Esophagus muscularis mucosa (tissue), 4 donors: ENCODE measurements at regions not wholly inside any gene's neighbourhood (a gene's known extent, or its start where the extent isn't known, plus 50 kb on each side); places are given as distances from the start of the nearest gene placed in this dataset.

Source experiments
- DNase-seq: peaks from one replicate; pipeline ENCODE4 v3.0.0-alpha.2; 2017; ENCODE audit errors: extremely low spot score
- H3K27ac ChIP-seq, 4 donors: fragments of 200-600 bp; sonication (generic); replicated peaks in 1 of 4; 1 replicate in 3 of 4; 2 replicates in 1 of 4; pipeline ENCODE4 v1.5.1; 2016 to 2019; ENCODE audit warnings: mild to moderate bottlenecking in 1 of 4
- H3K27me3 ChIP-seq, 4 donors: fragments of 200-600 bp; sonication (generic); one replicate each; pipeline versions ENCODE4 v1.5.1 to v1.6.0; 2016 to 2019
- H3K36me3 ChIP-seq, 4 donors: fragments of 200-600 bp; sonication (generic); one replicate each; pipeline ENCODE4 v1.5.1; 2016 to 2019
- H3K4me1 ChIP-seq, 4 donors: fragments of 200-600 bp; sonication (generic); one replicate each; pipeline ENCODE4 v1.5.1; 2016 to 2019
- H3K4me3 ChIP-seq, 4 donors: fragments of 200-600 bp; sonication (generic); 1 replicate in 2 of 4; 2 replicates in 2 of 4; pipeline ENCODE4 v1.5.1; 2016 to 2019; ENCODE audit warnings: mild to moderate bottlenecking in 4 of 4, moderate library complexity in 1 of 4
- H3K9me3 ChIP-seq, 4 donors: fragments of 200-600 bp; sonication (generic); 1 replicate in 3 of 4; 2 replicates in 1 of 4; pipeline ENCODE4 v1.5.1; 2016 to 2019
- EP300 ChIP-seq: sonication (generic); formaldehyde crosslinking; IDR thresholded peaks from one replicate; pipeline ENCODE4 v1.6.1; 2017; ENCODE audit warnings: antibody characterized with exemption
- POLR2A ChIP-seq: fragments of 450-650 bp; IDR thresholded peaks from one replicate; pipeline ENCODE4 v1.6.1; 2017; ENCODE audit warnings: antibody characterized with exemption, moderate library complexity, mild to moderate bottlenecking, low read depth
- POLR2AphosphoS5 ChIP-seq, 2 donors: sonication (generic); formaldehyde crosslinking; IDR thresholded peaks; one replicate each; pipeline ENCODE4 v1.6.1; 2017; ENCODE audit warnings: antibody characterized with exemption in 2 of 2
- WGBS: methylation state at CpG from one replicate; pipeline ENCODE4 v1.1.5; 2018; 5-methylcytosine and 5-hydroxymethylcytosine counted together
- intact Hi-C: fragments of 100-400 bp; cut with DNase I; formaldehyde crosslinking; loops from one replicate; pipeline ENCODE4 v1.15.1; 2023
- TF ChIP-seq, protein P1 (sequence below), 3 experiments: fragments of 200-600 bp in 2 of 3; fragments of 450-650 bp in 1 of 3; sonication (generic) in 2 of 3; IDR thresholded peaks; one replicate each; pipeline ENCODE4 v1.5.1; 2017 to 2019; ENCODE audit warnings: antibody characterized with exemption in 3 of 3, mild to moderate bottlenecking in 2 of 3, moderate library complexity in 1 of 3

DNA sequence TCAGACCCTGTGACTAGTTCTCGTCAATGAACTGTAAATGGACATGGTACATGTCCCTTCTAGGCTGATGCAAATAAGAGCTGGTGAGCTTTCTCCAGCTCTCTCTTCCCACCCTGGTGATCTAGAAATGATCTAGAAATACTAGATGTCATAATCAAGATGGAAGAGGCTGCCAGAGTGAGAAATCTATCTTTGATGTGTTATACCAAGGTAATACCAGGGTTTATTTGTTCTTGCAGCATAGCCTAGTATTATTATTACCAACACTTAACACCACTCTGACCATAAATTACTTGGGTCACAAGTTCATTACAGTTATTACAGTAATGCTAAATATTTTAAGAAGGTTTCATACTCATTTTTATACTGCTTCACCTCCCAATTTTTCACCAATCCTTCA is 138.4 kb upstream of the LMCD1 start:
- intact Hi-C loops: no loop called here
- no peaks in the 10 kb centered on the region for H3K36me3 ChIP-seq
- 100% methylated on average over 1 of the region's 1 CpG for whole genome bisulfite sequencing
- no peak for TF ChIP-seq POLR2A
- TF ChIP-seq EP300: no peak
- TF ChIP-seq POLR2AphosphoS5 (IDR thresholded peaks at IDR 0.05): no peak
- TF ChIP-seq, protein P1, sequence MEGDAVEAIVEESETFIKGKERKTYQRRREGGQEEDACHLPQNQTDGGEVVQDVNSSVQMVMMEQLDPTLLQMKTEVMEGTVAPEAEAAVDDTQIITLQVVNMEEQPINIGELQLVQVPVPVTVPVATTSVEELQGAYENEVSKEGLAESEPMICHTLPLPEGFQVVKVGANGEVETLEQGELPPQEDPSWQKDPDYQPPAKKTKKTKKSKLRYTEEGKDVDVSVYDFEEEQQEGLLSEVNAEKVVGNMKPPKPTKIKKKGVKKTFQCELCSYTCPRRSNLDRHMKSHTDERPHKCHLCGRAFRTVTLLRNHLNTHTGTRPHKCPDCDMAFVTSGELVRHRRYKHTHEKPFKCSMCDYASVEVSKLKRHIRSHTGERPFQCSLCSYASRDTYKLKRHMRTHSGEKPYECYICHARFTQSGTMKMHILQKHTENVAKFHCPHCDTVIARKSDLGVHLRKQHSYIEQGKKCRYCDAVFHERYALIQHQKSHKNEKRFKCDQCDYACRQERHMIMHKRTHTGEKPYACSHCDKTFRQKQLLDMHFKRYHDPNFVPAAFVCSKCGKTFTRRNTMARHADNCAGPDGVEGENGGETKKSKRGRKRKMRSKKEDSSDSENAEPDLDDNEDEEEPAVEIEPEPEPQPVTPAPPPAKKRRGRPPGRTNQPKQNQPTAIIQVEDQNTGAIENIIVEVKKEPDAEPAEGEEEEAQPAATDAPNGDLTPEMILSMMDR (IDR thresholded peaks at IDR 0.05): no peak
- no peak overlapping the region for H3K4me3 ChIP-seq
- no peaks in the 10 kb centered on the region for H3K9me3 ChIP-seq
- no peak overlapping the region for H3K27ac ChIP-seq
- no peaks in the 10 kb centered on the region for H3K4me1 ChIP-seq
- no peak for DNase-seq
- no peaks in the 10 kb centered on the region for H3K27me3 ChIP-seq

DNA sequence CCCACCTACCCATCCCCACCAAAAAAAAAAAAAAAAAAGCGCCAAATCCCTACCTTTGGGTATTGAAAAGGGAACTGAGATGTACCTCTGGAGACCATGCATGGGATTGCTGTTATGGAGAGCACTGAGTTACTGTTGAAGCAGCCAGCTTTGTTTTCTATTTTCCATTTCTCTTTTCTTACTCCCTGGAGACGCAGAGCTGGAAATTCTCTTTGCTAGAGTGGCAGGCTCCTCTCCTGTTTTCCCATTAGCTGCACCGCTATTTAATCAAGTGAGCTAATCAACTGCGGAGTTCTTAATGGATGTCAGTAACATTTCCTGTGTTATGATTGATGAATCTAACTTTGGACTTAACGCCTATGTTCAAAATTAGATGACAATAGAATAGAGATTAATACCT is 136.1 kb upstream of the LMCD1 start:
- no peak overlapping the region for H3K4me3 ChIP-seq
- H3K4me1 ChIP-seq: no peaks in the 10 kb centered on the region
- DNase-seq: no peak
- TF ChIP-seq POLR2AphosphoS5 (IDR thresholded peaks at IDR 0.05) (no peak), POLR2A (no peak), EP300 (no peak)
- TF ChIP-seq, protein P1 (IDR thresholded peaks at IDR 0.05): no peak
- 63% methylated on average over 5 of the region's 5 CpGs for WGBS
- H3K27ac ChIP-seq: no peak overlapping the region
- intact Hi-C loops: no loop called here
- no peaks in the 10 kb centered on the region for H3K36me3 ChIP-seq
- no peaks in the 10 kb centered on the region for H3K27me3 ChIP-seq
- H3K9me3 ChIP-seq: no peaks in the 10 kb centered on the region

DNA sequence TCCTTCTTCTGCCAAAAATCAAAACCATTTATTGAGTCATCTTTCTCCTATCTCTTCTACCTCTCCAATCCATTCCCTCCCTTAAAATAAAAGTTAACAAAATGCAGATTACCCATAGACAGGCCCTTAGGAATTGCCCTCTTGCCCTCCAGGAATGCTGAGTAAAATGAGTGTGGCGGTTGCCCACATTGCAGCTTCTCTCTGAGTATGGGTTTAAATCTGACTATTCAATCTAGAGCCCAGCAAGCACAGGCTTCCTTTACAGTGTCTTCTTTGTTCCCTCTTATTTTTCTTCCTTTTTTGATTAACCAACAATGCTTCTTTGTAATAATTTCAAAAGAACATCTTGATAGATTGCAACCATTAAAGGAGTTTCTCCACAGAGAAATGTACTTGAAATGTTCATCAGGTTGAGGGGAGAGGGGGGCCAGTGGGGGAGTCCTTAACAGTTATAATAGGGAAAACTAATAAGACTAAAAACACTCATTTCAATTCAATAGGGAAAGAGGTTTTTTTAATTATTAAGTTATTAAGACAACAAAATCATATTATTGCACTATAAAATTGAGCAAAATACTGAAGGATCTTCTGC is 135.3 kb upstream of the LMCD1 start:
- Histone ChIP-seq H3K4me1 (no peaks in the 10 kb centered on the region), H3K36me3 (no peaks in the 10 kb centered on the region), H3K27me3 (no peaks in the 10 kb centered on the region), H3K27ac (no peak overlapping the region), H3K4me3 (no peak overlapping the region), H3K9me3 (no peaks in the 10 kb centered on the region)
- TF ChIP-seq, protein P1 (IDR thresholded peaks at IDR 0.05): no peak
- TF ChIP-seq POLR2A (no peak), POLR2AphosphoS5 (IDR thresholded peaks at IDR 0.05) (no peak), EP300 (no peak)
- DNase-seq: no peak
- intact Hi-C loops: no loop called here
- 73% methylated on average over 1 of the region's 1 CpG for WGBS

DNA sequence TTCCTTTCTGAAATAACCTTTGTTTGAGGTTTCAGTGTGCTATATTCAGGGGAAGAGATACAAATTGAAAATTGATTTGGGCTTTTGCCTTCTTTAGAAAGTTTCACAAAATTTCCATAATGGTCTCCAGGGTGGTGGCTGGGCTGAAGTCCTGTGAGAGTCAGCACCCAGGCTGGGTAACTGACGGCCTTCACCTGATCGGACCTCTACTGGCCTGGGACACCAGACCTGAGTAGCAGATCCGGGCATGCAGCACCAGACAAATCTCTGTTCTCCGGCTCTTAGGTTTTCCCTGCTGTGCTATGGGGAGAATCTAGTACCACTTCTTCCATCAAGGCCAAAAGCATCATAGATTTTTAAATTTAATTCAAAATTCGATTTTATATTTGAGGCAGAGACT is 133.0 kb upstream of the LMCD1 start:
- no peak overlapping the region for H3K27ac ChIP-seq
- no peak for TF ChIP-seq EP300
- no peak for DNase-seq
- 89% methylated on average over 5 of the region's 5 CpGs for WGBS
- intact Hi-C loops: no loop called here
- no peaks in the 10 kb centered on the region for H3K36me3 ChIP-seq
- no peaks in the 10 kb centered on the region for H3K4me1 ChIP-seq
- no peaks in the 10 kb centered on the region for H3K27me3 ChIP-seq
- no peaks in the 10 kb centered on the region for H3K9me3 ChIP-seq
- H3K4me3 ChIP-seq: no peak overlapping the region

DNA sequence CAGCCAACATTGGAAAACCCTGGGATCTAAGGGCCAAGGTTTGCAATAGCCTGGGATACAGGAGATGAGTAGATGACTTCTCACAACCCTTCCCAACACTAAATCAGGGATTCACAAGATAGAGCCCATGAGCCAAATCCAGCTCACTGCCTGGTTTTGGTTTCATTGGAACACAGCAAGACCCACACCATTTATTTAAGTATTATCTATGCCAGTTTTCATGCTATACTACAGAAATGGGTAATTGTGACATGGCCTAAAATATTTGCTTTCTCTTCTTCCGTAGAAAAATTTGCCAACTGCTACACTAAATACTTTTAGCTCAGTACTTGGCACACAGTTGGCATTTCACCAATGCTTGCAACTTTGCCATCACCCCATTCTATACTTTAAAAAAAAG is 132.0 kb upstream of the LMCD1 start:
- TF ChIP-seq EP300 (no peak), POLR2AphosphoS5 (IDR thresholded peaks at IDR 0.05) (no peak), POLR2A (no peak)
- TF ChIP-seq, protein P1 (IDR thresholded peaks at IDR 0.05): no peak
- no peaks in the 10 kb centered on the region for H3K36me3 ChIP-seq
- no peak overlapping the region for H3K27ac ChIP-seq
- intact Hi-C loops: no loop called here
- no peak overlapping the region for H3K4me3 ChIP-seq
- no peak for DNase-seq
- no peaks in the 10 kb centered on the region for H3K9me3 ChIP-seq
- no peaks in the 10 kb centered on the region for H3K27me3 ChIP-seq
- no peaks in the 10 kb centered on the region for H3K4me1 ChIP-seq
- 86% methylated on average over 1 of the region's 1 CpG for WGBS
